Urothelium cell line (cell line): ENCODE measurements at regions not wholly inside any gene's neighbourhood (a gene's known extent, or its start where the extent isn't known, plus 50 kb on each side); places are given as distances from the start of the nearest gene placed in this dataset.

Source experiments
- DNase-seq: peaks from one replicate; pipeline ENCODE4 v3.0.0; 2011; ENCODE audit warnings: low spot score, mixed read lengths
- FAIRE-seq: peaks from 2 replicates; lab custom pipeline; 2011; peaks lifted over from hg19 to GRCh38; lab: Jason Lieb, UNC

GRCh38 chr5:110104060-110104725, 414.5 kb downstream of the MAN2A1 start:
- FAIRE-seq: no peak
- no peak for DNase-seq

- FAIRE-seq (no peak), DNase-seq (no peak)
These were observed 415.3 kb downstream of the MAN2A1 start for GRCh38 chr5:110104726-110105669.

GRCh38 chr5:110105692-110106091, 416.0 kb downstream of the MAN2A1 start:
- no peak for DNase-seq
- no peak for FAIRE-seq

- no peak for FAIRE-seq
- DNase-seq: no peak
These were observed 417.0 kb downstream of the MAN2A1 start for GRCh38 chr5:110106750-110107149.

GRCh38 chr5:110108520-110108919, 418.8 kb downstream of the MAN2A1 start:
- no peak for FAIRE-seq
- DNase-seq: no peak

GRCh38 chr5:110109667-110110066, 419.9 kb downstream of the MAN2A1 start:
- DNase-seq (no peak), FAIRE-seq (no peak)

- FAIRE-seq (no peak), DNase-seq (no peak)
These were observed 422.6 kb downstream of the MAN2A1 start for GRCh38 chr5:110112348-110112747.

GRCh38 chr5:110115503-110115902, 425.8 kb downstream of the MAN2A1 start:
- no peak for FAIRE-seq
- no peak for DNase-seq

GRCh38 chr5:110116539-110116938, 426.8 kb downstream of the MAN2A1 start:
- FAIRE-seq (no peak), DNase-seq (no peak)

GRCh38 chr5:110134963-110135935, 445.5 kb downstream of the MAN2A1 start:
- DNase-seq (no peak), FAIRE-seq (no peak)

GRCh38 chr5:110150199-110150598, 460.5 kb downstream of the MAN2A1 start:
- DNase-seq: no peak
- no peak for FAIRE-seq

GRCh38 chr5:110159202-110159601, 469.5 kb downstream of the MAN2A1 start:
- no peak for FAIRE-seq
- no peak for DNase-seq

GRCh38 chr5:110161162-110161561, 471.4 kb downstream of the MAN2A1 start:
- no peak for DNase-seq
- FAIRE-seq: peak; percentile 63

GRCh38 chr5:110165366-110165765, 475.6 kb downstream of the MAN2A1 start:
- FAIRE-seq (no peak), DNase-seq (no peak)

- FAIRE-seq (no peak), DNase-seq (no peak)
These were observed 477.7 kb downstream of the MAN2A1 start for GRCh38 chr5:110167384-110167783.

- FAIRE-seq (no peak), DNase-seq (no peak)
These were observed 479.7 kb downstream of the MAN2A1 start for GRCh38 chr5:110169461-110169860.

- FAIRE-seq (no peak), DNase-seq (no peak)
These were observed 488.0 kb downstream of the MAN2A1 start for GRCh38 chr5:110177729-110178128.

GRCh38 chr5:110179321-110179720, 489.6 kb downstream of the MAN2A1 start:
- DNase-seq (no peak), FAIRE-seq (no peak)

GRCh38 chr5:110194191-110194590, 504.5 kb downstream of the MAN2A1 start:
- FAIRE-seq (no peak), DNase-seq (no peak)

GRCh38 chr5:110195288-110195687, 505.6 kb downstream of the MAN2A1 start:
- FAIRE-seq (no peak), DNase-seq (no peak)

- FAIRE-seq (no peak), DNase-seq (no peak)
These were observed 512.1 kb downstream of the MAN2A1 start for GRCh38 chr5:110201791-110202190.
